ENCODE measurements at regions not wholly inside any gene's neighbourhood (a gene's known extent, or its start where the extent isn't known, plus 50 kb on each side); places are given as distances from the start of the nearest gene placed in this dataset.

DNA sequence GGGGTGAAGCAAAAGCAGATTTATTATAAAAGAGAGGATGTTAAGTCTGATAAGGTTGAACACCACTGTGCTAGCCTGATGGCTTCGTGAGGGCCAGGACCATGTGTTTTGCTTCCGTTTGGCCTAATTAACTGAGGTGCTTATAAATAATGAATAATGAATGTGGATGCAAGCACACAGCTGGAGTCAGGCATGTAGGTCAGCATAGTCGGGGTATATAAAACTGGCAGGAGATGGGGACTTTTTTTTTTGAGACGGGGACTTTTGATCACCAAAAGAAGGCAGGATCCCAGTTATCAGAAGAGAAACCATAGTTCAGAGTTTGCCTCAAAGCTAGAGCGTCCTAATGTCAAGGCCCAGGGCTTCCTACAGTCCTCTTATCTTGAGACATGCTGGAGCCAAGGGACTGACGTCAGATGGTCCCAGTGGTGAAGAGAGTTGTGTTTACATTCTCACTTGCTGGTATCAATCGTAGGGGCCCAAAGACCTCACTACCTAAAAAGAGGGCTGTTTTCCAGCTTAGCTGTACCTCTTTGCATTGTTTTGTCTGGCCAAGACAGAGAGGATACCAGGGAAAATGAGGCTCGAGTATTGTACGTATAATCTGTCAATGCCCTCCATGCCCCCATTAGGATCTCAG, 50.4 kb downstream of the RTL9 start:
- Histone ChIP-seq H3K27me3 (ENCODE audit: insufficient read depth, low read length) (no peaks in the 10 kb centered on the region), H3K4me1 (ENCODE audit: insufficient read depth, low read length) (peaks cover 18% of the 10 kb centered on the region), H3K79me2 (ENCODE audit: insufficient read depth, low read length) (no peaks in the 10 kb centered on the region), H3K4me2 (ENCODE audit: insufficient read depth, low read length) (no peak overlapping the region), H4K20me1 (ENCODE audit: insufficient read depth, low read length) (no peaks in the 10 kb centered on the region), H3K9me3 (ENCODE audit: low read depth, low read length) (no peaks in the 10 kb centered on the region), H3K27ac (ENCODE audit: low read depth, low read length) (peak overlapping the region; percentile 58), H2AFZ (ENCODE audit: low read length) (no peak overlapping the region), H3K36me3 (ENCODE audit: insufficient read depth, low read length) (no peaks in the 10 kb centered on the region), H3K4me3 (ENCODE audit: insufficient read depth, low read length) (no peak overlapping the region)
- TF ChIP-seq, protein P1, sequence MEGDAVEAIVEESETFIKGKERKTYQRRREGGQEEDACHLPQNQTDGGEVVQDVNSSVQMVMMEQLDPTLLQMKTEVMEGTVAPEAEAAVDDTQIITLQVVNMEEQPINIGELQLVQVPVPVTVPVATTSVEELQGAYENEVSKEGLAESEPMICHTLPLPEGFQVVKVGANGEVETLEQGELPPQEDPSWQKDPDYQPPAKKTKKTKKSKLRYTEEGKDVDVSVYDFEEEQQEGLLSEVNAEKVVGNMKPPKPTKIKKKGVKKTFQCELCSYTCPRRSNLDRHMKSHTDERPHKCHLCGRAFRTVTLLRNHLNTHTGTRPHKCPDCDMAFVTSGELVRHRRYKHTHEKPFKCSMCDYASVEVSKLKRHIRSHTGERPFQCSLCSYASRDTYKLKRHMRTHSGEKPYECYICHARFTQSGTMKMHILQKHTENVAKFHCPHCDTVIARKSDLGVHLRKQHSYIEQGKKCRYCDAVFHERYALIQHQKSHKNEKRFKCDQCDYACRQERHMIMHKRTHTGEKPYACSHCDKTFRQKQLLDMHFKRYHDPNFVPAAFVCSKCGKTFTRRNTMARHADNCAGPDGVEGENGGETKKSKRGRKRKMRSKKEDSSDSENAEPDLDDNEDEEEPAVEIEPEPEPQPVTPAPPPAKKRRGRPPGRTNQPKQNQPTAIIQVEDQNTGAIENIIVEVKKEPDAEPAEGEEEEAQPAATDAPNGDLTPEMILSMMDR (IDR thresholded peaks at IDR 0.05; ENCODE audit: extremely low read depth, low read depth, low read length) = no peak
- no peak for DNase-seq (ENCODE audit: insufficient read length, low spot score, missing footprints)

DNA sequence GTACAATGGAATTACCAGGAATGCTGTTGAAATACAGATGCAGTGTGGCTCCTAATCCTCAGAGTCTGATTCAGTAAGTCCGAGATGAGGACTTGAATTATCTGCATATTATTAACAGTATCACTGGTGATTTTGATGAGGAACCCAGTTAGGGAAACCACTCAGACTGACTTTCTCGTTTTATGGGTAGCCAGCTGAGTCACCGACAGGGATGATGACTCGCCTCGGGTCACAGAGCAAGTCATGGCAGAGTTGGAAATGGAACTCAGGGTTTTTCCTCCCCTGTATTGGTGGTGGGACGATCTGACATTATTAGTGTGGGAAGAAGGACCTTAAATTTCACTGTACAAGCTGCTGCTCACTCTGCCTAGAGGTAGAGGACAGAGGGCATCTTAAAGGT, 51.3 kb downstream of the RTL9 start:
- Histone ChIP-seq H3K27ac (ENCODE audit: low read depth, low read length) (peak overlapping the region; percentile 58), H2AFZ (ENCODE audit: low read length) (no peak overlapping the region), H3K36me3 (ENCODE audit: insufficient read depth, low read length) (no peaks in the 10 kb centered on the region), H3K4me2 (ENCODE audit: insufficient read depth, low read length) (no peak overlapping the region), H3K27me3 (ENCODE audit: insufficient read depth, low read length) (no peaks in the 10 kb centered on the region), H3K4me3 (ENCODE audit: insufficient read depth, low read length) (no peak overlapping the region), H4K20me1 (ENCODE audit: insufficient read depth, low read length) (no peaks in the 10 kb centered on the region), H3K9me3 (ENCODE audit: low read depth, low read length) (no peaks in the 10 kb centered on the region), H3K4me1 (ENCODE audit: insufficient read depth, low read length) (peaks cover 27% of the 10 kb centered on the region), H3K79me2 (ENCODE audit: insufficient read depth, low read length) (no peaks in the 10 kb centered on the region)
- no peak for DNase-seq (ENCODE audit: insufficient read length, low spot score, missing footprints)
- TF ChIP-seq, protein P1 (IDR thresholded peaks at IDR 0.05; ENCODE audit: extremely low read depth, low read depth, low read length) = no peak

DNA sequence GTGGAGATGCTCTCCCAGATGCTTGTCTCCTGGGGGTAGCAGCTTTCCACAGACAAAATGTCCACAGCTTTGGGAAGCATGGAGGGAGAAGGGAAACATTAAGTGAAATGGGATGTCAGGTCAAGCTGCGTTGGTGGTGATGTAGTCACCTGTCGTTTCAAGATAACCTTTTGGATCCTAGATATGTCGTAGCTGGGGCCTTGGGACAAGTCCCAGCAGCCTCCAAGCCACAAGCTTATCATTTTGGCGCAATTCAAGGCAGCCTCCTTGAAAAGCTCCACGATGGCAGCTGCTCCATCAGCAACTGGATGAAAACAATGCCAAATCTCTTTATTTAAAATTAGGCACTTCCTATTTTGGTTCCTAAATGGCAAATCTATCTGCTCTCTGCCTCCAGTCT, 52.0 kb downstream of the RTL9 start:
- Histone ChIP-seq H2AFZ (ENCODE audit: low read length) (no peak overlapping the region), H3K36me3 (ENCODE audit: insufficient read depth, low read length) (no peaks in the 10 kb centered on the region), H3K27me3 (ENCODE audit: insufficient read depth, low read length) (no peaks in the 10 kb centered on the region), H3K79me2 (ENCODE audit: insufficient read depth, low read length) (no peaks in the 10 kb centered on the region), H4K20me1 (ENCODE audit: insufficient read depth, low read length) (no peaks in the 10 kb centered on the region), H3K27ac (ENCODE audit: low read depth, low read length) (peak overlapping the region; percentile 58), H3K4me3 (ENCODE audit: insufficient read depth, low read length) (no peak overlapping the region), H3K4me1 (ENCODE audit: insufficient read depth, low read length) (peaks cover 28% of the 10 kb centered on the region), H3K4me2 (ENCODE audit: insufficient read depth, low read length) (no peak overlapping the region), H3K9me3 (ENCODE audit: low read depth, low read length) (no peaks in the 10 kb centered on the region)
- TF ChIP-seq, protein P1 (IDR thresholded peaks at IDR 0.05; ENCODE audit: extremely low read depth, low read depth, low read length) = no peak
- no peak for DNase-seq (ENCODE audit: insufficient read length, low spot score, missing footprints)

DNA sequence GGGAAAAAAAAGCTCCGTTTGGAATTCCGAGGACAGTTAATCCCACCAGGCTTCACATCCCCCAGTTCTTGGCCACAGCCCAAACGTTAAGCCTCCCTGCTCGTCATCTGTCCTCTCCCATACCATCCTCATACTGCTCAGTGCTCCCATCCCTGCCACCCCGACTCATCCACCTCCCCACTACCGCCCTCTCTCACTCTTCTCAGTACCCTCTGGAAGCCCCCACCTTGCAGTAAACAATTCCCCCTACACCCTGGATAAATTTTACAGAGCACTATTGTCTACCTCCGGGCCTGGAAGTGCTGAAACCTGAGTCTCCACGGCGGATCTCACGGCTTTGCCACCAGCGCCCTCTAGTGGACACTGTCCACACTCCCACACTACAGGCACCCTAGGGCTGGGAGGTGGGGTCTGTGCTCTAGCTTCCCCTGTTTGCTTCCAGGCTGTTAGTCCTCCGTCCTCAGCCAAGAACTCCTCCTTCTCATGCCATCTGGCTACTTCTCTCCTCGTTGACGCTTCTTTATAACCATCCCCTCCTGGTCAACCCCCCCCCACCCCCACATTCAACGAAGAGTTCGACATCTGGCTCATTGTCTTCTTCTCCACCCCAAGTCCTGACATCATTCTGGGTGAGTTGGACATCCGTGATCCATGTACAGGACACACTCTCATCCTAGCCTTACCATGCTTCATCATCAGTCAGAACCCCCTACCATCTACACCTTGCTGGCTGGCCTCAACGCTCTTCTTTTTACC, 54.5 kb downstream of the RTL9 start:
- H3K79me2 ChIP-seq (ENCODE audit: insufficient read depth, low read length) = no peaks in the 10 kb centered on the region
- TF ChIP-seq, protein P1 (IDR thresholded peaks at IDR 0.05; ENCODE audit: extremely low read depth, low read depth, low read length) = peak; percentile 84
- H3K27me3 ChIP-seq (ENCODE audit: insufficient read depth, low read length) = no peaks in the 10 kb centered on the region
- no peaks in the 10 kb centered on the region for H3K36me3 ChIP-seq (ENCODE audit: insufficient read depth, low read length)
- H3K4me1 ChIP-seq (ENCODE audit: insufficient read depth, low read length) = peaks cover 35% of the 10 kb centered on the region
- H4K20me1 ChIP-seq (ENCODE audit: insufficient read depth, low read length) = no peaks in the 10 kb centered on the region
- H3K4me3 ChIP-seq (ENCODE audit: insufficient read depth, low read length) = peak overlapping the region; percentile 36
- H2AFZ ChIP-seq (ENCODE audit: low read length) = peak overlapping the region; percentile 72
- H3K4me2 ChIP-seq (ENCODE audit: insufficient read depth, low read length) = peak overlapping the region; percentile 52
- no peaks in the 10 kb centered on the region for H3K9me3 ChIP-seq (ENCODE audit: low read depth, low read length)
- no peak for DNase-seq (ENCODE audit: insufficient read length, low spot score, missing footprints)
- H3K27ac ChIP-seq (ENCODE audit: low read depth, low read length) = peak overlapping the region; percentile 4

All from osteoblast (primary cell).